Tibial nerve (tissue), 4 donors: ENCODE measurements at regions not wholly inside any gene's neighbourhood (a gene's known extent, or its start where the extent isn't known, plus 50 kb on each side); places are given as distances from the start of the nearest gene placed in this dataset.

Experiments used
- EP300 ChIP-seq, 2 donors: sonication (generic); formaldehyde crosslinking; IDR thresholded peaks; one replicate each; pipeline ENCODE4 v1.6.1; 2017; ENCODE audit warnings: antibody characterized with exemption in 2 of 2, mild to moderate bottlenecking in 1 of 2
- TF ChIP-seq, protein P1 (sequence below), 5 experiments: fragments of 200-600 bp in 3 of 5; fragments of 450-650 bp in 2 of 5; sonication (generic) in 3 of 5; IDR thresholded peaks; one replicate each; pipeline ENCODE4 v1.5.1; 2016 to 2019; ENCODE audit warnings: antibody characterized with exemption in 5 of 5, mild to moderate bottlenecking in 3 of 5, moderate library complexity in 2 of 5

DNA sequence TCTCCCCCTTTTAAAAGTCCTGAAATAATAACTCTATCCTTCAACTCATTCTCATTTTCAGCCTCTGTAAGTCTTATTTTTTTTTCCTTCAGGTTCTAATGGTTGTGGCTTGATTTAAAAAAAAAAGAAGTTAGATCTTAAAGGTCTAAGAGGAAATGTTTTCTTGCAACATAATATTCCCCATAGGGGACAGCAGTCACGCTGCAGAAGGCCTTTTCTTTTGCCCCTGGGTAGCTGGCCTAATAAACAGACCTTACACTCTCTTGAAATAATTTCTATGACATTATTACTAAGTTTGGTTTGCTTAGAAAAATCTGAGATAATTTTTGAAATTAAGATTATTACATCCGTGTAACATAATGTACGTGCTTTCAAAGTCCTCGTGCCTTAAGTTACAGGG lies 564.1 kb upstream of the SPANXN1 start:
- TF ChIP-seq, protein P1, sequence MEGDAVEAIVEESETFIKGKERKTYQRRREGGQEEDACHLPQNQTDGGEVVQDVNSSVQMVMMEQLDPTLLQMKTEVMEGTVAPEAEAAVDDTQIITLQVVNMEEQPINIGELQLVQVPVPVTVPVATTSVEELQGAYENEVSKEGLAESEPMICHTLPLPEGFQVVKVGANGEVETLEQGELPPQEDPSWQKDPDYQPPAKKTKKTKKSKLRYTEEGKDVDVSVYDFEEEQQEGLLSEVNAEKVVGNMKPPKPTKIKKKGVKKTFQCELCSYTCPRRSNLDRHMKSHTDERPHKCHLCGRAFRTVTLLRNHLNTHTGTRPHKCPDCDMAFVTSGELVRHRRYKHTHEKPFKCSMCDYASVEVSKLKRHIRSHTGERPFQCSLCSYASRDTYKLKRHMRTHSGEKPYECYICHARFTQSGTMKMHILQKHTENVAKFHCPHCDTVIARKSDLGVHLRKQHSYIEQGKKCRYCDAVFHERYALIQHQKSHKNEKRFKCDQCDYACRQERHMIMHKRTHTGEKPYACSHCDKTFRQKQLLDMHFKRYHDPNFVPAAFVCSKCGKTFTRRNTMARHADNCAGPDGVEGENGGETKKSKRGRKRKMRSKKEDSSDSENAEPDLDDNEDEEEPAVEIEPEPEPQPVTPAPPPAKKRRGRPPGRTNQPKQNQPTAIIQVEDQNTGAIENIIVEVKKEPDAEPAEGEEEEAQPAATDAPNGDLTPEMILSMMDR (IDR thresholded peaks at IDR 0.05) = no peak
- TF ChIP-seq EP300 (IDR thresholded peaks at IDR 0.05) = no peak
